ENCODE measurements at regions not wholly inside any gene's neighbourhood (a gene's known extent, or its start where the extent isn't known, plus 50 kb on each side); places are given as distances from the start of the nearest gene placed in this dataset.
A peak's percentile ranks its signal among the peaks of the same experiment; 100 is the strongest.

DNA sequence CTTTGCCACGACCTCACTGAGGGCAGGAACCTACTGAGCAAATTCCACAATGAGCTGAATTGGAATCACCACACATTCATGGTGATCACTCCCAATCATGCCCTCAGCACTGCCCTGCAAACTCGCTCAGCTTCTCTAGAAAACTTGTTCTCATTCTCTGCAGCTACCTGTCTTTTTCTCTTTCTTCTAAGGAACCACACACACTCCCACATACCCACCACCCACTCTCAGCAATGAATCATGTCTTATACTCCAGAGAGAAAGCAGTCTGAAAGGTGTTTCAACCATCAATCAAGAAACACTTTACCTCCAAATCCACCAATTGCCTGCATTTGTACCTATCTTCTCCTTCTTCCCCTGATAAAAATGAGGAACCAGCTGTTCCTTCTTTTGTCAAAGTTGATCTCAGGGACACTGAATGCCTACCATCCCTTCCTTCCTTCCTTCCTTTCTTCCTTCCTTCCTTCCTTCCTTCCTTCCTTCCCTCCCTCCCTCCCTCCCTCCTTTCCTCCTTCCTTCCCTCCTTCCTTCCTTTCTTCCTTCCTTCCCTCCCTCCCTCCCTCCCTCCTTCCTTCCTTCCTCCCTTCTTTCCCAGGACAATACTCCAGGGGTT lies 84.6 kb upstream of the SGK1 start:
- DNase-seq (ENCODE audit: low read depth, low spot score) (no peak), FAIRE-seq (no peak)
- Histone ChIP-seq H3K4me1 (ENCODE audit: control insufficient read depth, extremely low read depth, insufficient read depth, low read length) (no peaks in the 10 kb centered on the region), H3K9ac (replicated peaks; ENCODE audit: extremely low read depth, insufficient read depth, low read length) (no peak overlapping the region), H3K27ac (ENCODE audit: insufficient read depth, low read depth, low read length) (no peak overlapping the region), H4K20me1 (replicated peaks; ENCODE audit: control insufficient read depth, extremely low read depth, insufficient read depth, low read length) (no peaks in the 10 kb centered on the region), H3K79me2 (ENCODE audit: control insufficient read depth, insufficient read depth, low read length) (no peaks in the 10 kb centered on the region), H3K27me3 (ENCODE audit: control insufficient read depth in 2 of 2, insufficient read depth in 2 of 2, low read length in 2 of 2) (no peaks in the 10 kb centered on the region), H2AFZ (ENCODE audit: low read depth, low read length) (no peak overlapping the region), H3K9me3 (replicated peaks; ENCODE audit: control insufficient read depth, insufficient read depth, low read length) (no peaks in the 10 kb centered on the region), H3K9me1 (replicated peaks; ENCODE audit: control insufficient read depth, extremely low read depth, insufficient read depth, low read length) (no peaks in the 10 kb centered on the region), H3K4me2 (ENCODE audit: insufficient read depth, low read length) (no peak overlapping the region), H3K4me3 (replicated peaks in 1 of 3; ENCODE audit: insufficient read depth in 1 of 3, low read depth in 1 of 3, low read length in 3 of 3) (no peak overlapping the region), H3K36me3 (ENCODE audit: control insufficient read depth in 2 of 2, extremely low read depth in 1 of 2, insufficient read depth in 2 of 2, low read length in 2 of 2) (no peaks in the 10 kb centered on the region)
- intact Hi-C loops (cut with micrococcal nuclease): no loop called here
- BruUV-seq (replicated peaks): no TSS peak
- no peak for TF ChIP-seq POLR2A (IDR thresholded peaks at IDR 0.05; ENCODE audit: low read depth, low read length)
- no peak for TF ChIP-seq FOS (IDR thresholded peaks at IDR 0.05; ENCODE audit: borderline replicate concordance, insufficient read depth, low read length)
- no peak for TF ChIP-seq GATA2 (IDR thresholded peaks at IDR 0.05; ENCODE audit: insufficient read depth, insufficient read length, low read depth, low read length)
- TF ChIP-seq, protein P1, sequence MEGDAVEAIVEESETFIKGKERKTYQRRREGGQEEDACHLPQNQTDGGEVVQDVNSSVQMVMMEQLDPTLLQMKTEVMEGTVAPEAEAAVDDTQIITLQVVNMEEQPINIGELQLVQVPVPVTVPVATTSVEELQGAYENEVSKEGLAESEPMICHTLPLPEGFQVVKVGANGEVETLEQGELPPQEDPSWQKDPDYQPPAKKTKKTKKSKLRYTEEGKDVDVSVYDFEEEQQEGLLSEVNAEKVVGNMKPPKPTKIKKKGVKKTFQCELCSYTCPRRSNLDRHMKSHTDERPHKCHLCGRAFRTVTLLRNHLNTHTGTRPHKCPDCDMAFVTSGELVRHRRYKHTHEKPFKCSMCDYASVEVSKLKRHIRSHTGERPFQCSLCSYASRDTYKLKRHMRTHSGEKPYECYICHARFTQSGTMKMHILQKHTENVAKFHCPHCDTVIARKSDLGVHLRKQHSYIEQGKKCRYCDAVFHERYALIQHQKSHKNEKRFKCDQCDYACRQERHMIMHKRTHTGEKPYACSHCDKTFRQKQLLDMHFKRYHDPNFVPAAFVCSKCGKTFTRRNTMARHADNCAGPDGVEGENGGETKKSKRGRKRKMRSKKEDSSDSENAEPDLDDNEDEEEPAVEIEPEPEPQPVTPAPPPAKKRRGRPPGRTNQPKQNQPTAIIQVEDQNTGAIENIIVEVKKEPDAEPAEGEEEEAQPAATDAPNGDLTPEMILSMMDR (IDR thresholded peaks at IDR 0.05; ENCODE audit: extremely low read depth in 1 of 2, insufficient read depth in 1 of 2, low read depth in 1 of 2, low read length in 2 of 2): no peak
- TF ChIP-seq MYC (IDR thresholded peaks at IDR 0.05; ENCODE audit: low read depth, low read length): no peak
- no peak for TF ChIP-seq POLR2AphosphoS5 (IDR thresholded peaks at IDR 0.05; ENCODE audit: insufficient read depth, low read depth, low read length)
- ChIA-PET POLR2A (no interaction called here), CTCF (no interaction called here)
- dilution Hi-C loops (cut with MboI; ENCODE audit: extremely low pct_ligation_motif_present, low sequenced_read_pairs): no loop called here

DNA sequence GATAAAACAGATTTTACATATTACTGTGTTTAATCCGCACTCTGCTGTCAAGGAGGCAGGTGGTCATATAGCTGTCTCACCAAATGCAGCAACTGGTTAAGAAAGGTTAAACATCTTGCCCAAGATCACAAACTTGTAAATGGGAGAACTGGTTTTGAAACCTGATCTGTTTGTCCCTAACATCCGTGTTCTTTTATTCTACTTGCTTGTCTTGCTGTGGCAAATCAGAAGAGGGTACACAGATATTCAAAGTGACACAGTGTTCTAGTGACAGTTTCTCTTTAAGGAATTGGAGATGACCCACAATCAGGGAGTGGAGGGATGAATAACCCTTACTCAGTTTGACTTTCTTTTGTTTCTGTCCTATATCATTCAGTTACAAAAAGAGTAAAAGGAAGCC lies 83.0 kb upstream of the SGK1 start:
- Histone ChIP-seq H3K4me3 (replicated peaks in 1 of 3; ENCODE audit: insufficient read depth in 1 of 3, low read depth in 1 of 3, low read length in 3 of 3) (no peak overlapping the region), H3K79me2 (ENCODE audit: control insufficient read depth, insufficient read depth, low read length) (no peaks in the 10 kb centered on the region), H3K4me2 (ENCODE audit: insufficient read depth, low read length) (no peak overlapping the region), H3K36me3 (ENCODE audit: control insufficient read depth in 2 of 2, extremely low read depth in 1 of 2, insufficient read depth in 2 of 2, low read length in 2 of 2) (no peaks in the 10 kb centered on the region), H3K4me1 (ENCODE audit: control insufficient read depth, extremely low read depth, insufficient read depth, low read length) (no peaks in the 10 kb centered on the region), H3K9me3 (replicated peaks; ENCODE audit: control insufficient read depth, insufficient read depth, low read length) (no peaks in the 10 kb centered on the region), H3K27me3 (ENCODE audit: control insufficient read depth in 2 of 2, insufficient read depth in 2 of 2, low read length in 2 of 2) (no peaks in the 10 kb centered on the region), H3K27ac (ENCODE audit: insufficient read depth, low read depth, low read length) (no peak overlapping the region), H3K9me1 (replicated peaks; ENCODE audit: control insufficient read depth, extremely low read depth, insufficient read depth, low read length) (no peaks in the 10 kb centered on the region), H2AFZ (ENCODE audit: low read depth, low read length) (peak overlapping the region; percentile 68), H3K9ac (replicated peaks; ENCODE audit: extremely low read depth, insufficient read depth, low read length) (no peak overlapping the region), H4K20me1 (replicated peaks; ENCODE audit: control insufficient read depth, extremely low read depth, insufficient read depth, low read length) (no peaks in the 10 kb centered on the region)
- POLR2A ChIA-PET: no interaction called here
- CTCF ChIA-PET: no interaction called here
- dilution Hi-C loops (cut with MboI; ENCODE audit: extremely low pct_ligation_motif_present, low sequenced_read_pairs) (no loop called here), intact Hi-C loops (cut with micrococcal nuclease) (no loop called here)
- TF ChIP-seq GATA2 (IDR thresholded peaks at IDR 0.05; ENCODE audit: insufficient read depth, insufficient read length, low read depth, low read length): no peak
- TF ChIP-seq, protein P1 (IDR thresholded peaks at IDR 0.05; ENCODE audit: extremely low read depth in 1 of 2, insufficient read depth in 1 of 2, low read depth in 1 of 2, low read length in 2 of 2): no peak
- TF ChIP-seq EZH2 (IDR thresholded peaks at IDR 0.05; ENCODE audit: borderline replicate concordance, low read depth, low read length, severe bottlenecking): no peak
- no peak for TF ChIP-seq POLR2AphosphoS5 (IDR thresholded peaks at IDR 0.05; ENCODE audit: insufficient read depth, low read depth, low read length)
- TF ChIP-seq, protein P2, sequence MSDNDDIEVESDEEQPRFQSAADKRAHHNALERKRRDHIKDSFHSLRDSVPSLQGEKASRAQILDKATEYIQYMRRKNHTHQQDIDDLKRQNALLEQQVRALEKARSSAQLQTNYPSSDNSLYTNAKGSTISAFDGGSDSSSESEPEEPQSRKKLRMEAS (IDR thresholded peaks at IDR 0.05; ENCODE audit: insufficient read depth, insufficient read length): no peak
- no peak for TF ChIP-seq POLR2A (IDR thresholded peaks at IDR 0.05; ENCODE audit: low read depth, low read length)
- TF ChIP-seq MYC (IDR thresholded peaks at IDR 0.05; ENCODE audit: low read depth, low read length): no peak
- TF ChIP-seq FOS (IDR thresholded peaks at IDR 0.05; ENCODE audit: borderline replicate concordance, insufficient read depth, low read length): no peak
- TF ChIP-seq JUN (IDR thresholded peaks at IDR 0.05; ENCODE audit: borderline replicate concordance, insufficient read depth, insufficient read length, low read depth): no peak
- no TSS peak for BruUV-seq (replicated peaks)
- DNase-seq (ENCODE audit: low read depth, low spot score) (no peak), FAIRE-seq (no peak)

All from endothelial cell of umbilical vein (primary cell).